Activated T-cell treated with anti-CD3 and anti-CD28 coated beads, Interleukin-2, amount 50 U/mL, for 72 hours (primary cell): ENCODE measurements at regions not wholly inside any gene's neighbourhood (a gene's known extent, or its start where the extent isn't known, plus 50 kb on each side); places are given as distances from the start of the nearest gene placed in this dataset.

Experiments used
- ATAC-seq, 2 donors: fragments of 150-1000 bp; cut with Tn5 transposase; replicated peaks in 1 of 2; 2 replicates each; pipeline ENCODE4 v1.10.0; 2021; ENCODE audit warnings: moderate library complexity in 2 of 2, mild to moderate bottlenecking in 1 of 2
- DNase-seq, 2 donors: peaks; one replicate each; pipeline ENCODE4 v3.0.0; 2021 to 2022; ENCODE audit warnings: mixed read lengths in 1 of 2
- H3K27ac Mint-ChIP-seq: one replicate; pipeline ENCODE4 v1.8.0; 2022; ENCODE audit warnings: mild to moderate bottlenecking, moderate library complexity, mixed read lengths
- H3K27me3 Mint-ChIP-seq: one replicate; pipeline ENCODE4 v1.8.0; 2022; ENCODE audit warnings: low read depth, mixed read lengths
- H3K36me3 Mint-ChIP-seq, 2 donors: one replicate each; pipeline ENCODE4 v1.8.0; 2022; ENCODE audit warnings: mixed read lengths in 2 of 2, mild to moderate bottlenecking in 1 of 2; ENCODE audit not compliant: insufficient read depth in 2 of 2
- H3K4me1 Mint-ChIP-seq: one replicate; pipeline ENCODE4 v1.8.0; 2022; ENCODE audit warnings: low read depth, mixed read lengths
- H3K4me3 Mint-ChIP-seq, 2 donors: one replicate each; pipeline ENCODE4 v1.8.0; 2022; ENCODE audit warnings: mild to moderate bottlenecking in 2 of 2, mixed read lengths in 2 of 2, moderate library complexity in 2 of 2
- H3K9me3 Mint-ChIP-seq, 2 donors: one replicate each; pipeline ENCODE4 v1.8.0; 2022; ENCODE audit warnings: mixed read lengths in 2 of 2

GRCh38 chr1:78432016-78432415 lies 58.8 kb upstream of the PTGFR start:
- no peak overlapping the region for H3K27ac Mint-ChIP-seq
- no peaks in the 10 kb centered on the region for H3K27me3 Mint-ChIP-seq
- ATAC-seq, result no peak
- DNase-seq, result no peak
- no peaks in the 10 kb centered on the region for H3K4me1 Mint-ChIP-seq
- no peak overlapping the region for H3K4me3 Mint-ChIP-seq
- peaks cover 0 to 5% of the 10 kb centered on the region in 2 donors for H3K9me3 Mint-ChIP-seq
- no peaks in the 10 kb centered on the region for H3K36me3 Mint-ChIP-seq

- no peaks in the 10 kb centered on the region for H3K36me3 Mint-ChIP-seq
- no peak for DNase-seq
- ATAC-seq, result no peak
- no peaks in the 10 kb centered on the region for H3K27me3 Mint-ChIP-seq
- no peak overlapping the region for H3K27ac Mint-ChIP-seq
- H3K9me3 Mint-ChIP-seq, result peaks cover 2 to 7% of the 10 kb centered on the region in 2 donors
- no peaks in the 10 kb centered on the region for H3K4me1 Mint-ChIP-seq
- no peak overlapping the region for H3K4me3 Mint-ChIP-seq
Measured at GRCh38 chr1:78434351-78434750, 56.4 kb upstream of the PTGFR start.

GRCh38 chr1:78436961-78437360 lies 53.8 kb upstream of the PTGFR start:
- peaks cover 2 to 7% of the 10 kb centered on the region in 2 donors for H3K9me3 Mint-ChIP-seq
- H3K4me1 Mint-ChIP-seq, result no peaks in the 10 kb centered on the region
- H3K4me3 Mint-ChIP-seq, result no peak overlapping the region
- no peaks in the 10 kb centered on the region for H3K36me3 Mint-ChIP-seq
- no peak for ATAC-seq
- DNase-seq, result no peak
- no peaks in the 10 kb centered on the region for H3K27me3 Mint-ChIP-seq
- no peak overlapping the region for H3K27ac Mint-ChIP-seq

- H3K27ac Mint-ChIP-seq, result no peak overlapping the region
- no peaks in the 10 kb centered on the region for H3K27me3 Mint-ChIP-seq
- DNase-seq, result no peak
- ATAC-seq, result no peak
- no peak overlapping the region for H3K4me3 Mint-ChIP-seq
- no peaks in the 10 kb centered on the region for H3K4me1 Mint-ChIP-seq
- no peaks in the 10 kb centered on the region for H3K36me3 Mint-ChIP-seq
- H3K9me3 Mint-ChIP-seq, result peaks cover 2 to 7% of the 10 kb centered on the region in 2 donors
Measured at GRCh38 chr1:78437396-78437795, 53.4 kb upstream of the PTGFR start.

GRCh38 chr1:78437941-78438340 lies 52.8 kb upstream of the PTGFR start:
- Mint-ChIP-seq H3K27me3 (no peaks in the 10 kb centered on the region), H3K27ac (no peak overlapping the region), H3K4me1 (no peaks in the 10 kb centered on the region), H3K9me3 (peaks cover 2 to 7% of the 10 kb centered on the region in 2 donors), H3K4me3 (no peak overlapping the region), H3K36me3 (no peaks in the 10 kb centered on the region)
- DNase-seq (no peak), ATAC-seq (no peak)

GRCh38 chr1:78440381-78440793 lies 50.4 kb upstream of the PTGFR start:
- no peak for DNase-seq
- no peak overlapping the region for H3K27ac Mint-ChIP-seq
- H3K4me3 Mint-ChIP-seq, result no peak overlapping the region
- peaks cover 2 to 5% of the 10 kb centered on the region in 2 donors for H3K9me3 Mint-ChIP-seq
- ATAC-seq, result no peak
- H3K4me1 Mint-ChIP-seq, result no peaks in the 10 kb centered on the region
- H3K36me3 Mint-ChIP-seq, result no peaks in the 10 kb centered on the region
- no peaks in the 10 kb centered on the region for H3K27me3 Mint-ChIP-seq
